T-cell (primary cell): ENCODE measurements at regions not wholly inside any gene's neighbourhood (a gene's known extent, or its start where the extent isn't known, plus 50 kb on each side); places are given as distances from the start of the nearest gene placed in this dataset.

Source experiments
- ATAC-seq, 4 experiments: fragments of 200-7000 bp in 3 of 4; fragments of 150-1000 bp in 1 of 4; cut with Tn5 transposase; replicated peaks in 1 of 4; 1 replicate in 3 of 4; 2 replicates in 1 of 4; pipeline ENCODE4 v1.10.0; 2021; ENCODE audit warnings: moderate library complexity in 3 of 4, mild to moderate bottlenecking in 2 of 4, moderate number of reproducible peaks in 1 of 4
- CTCF ChIA-PET, 2 donors: fragments of 300-600 bp; sonication (Branson Sonifier 250); formaldehyde crosslinking; loops; one replicate each; lab custom pipeline; 2022; ENCODE audit warnings: antibody characterized with exemption in 2 of 2; lab: Charles Lee
- POLR2A ChIA-PET, 2 donors: fragments of 300-600 bp; sonication (Branson Sonifier 250); formaldehyde crosslinking; loops; one replicate each; lab custom pipeline; 2022; ENCODE audit warnings: antibody characterized with exemption in 2 of 2; lab: Charles Lee
- DNase-seq, 35 experiments: peaks; one replicate each; pipeline versions ENCODE4 v3.0.0 to v3.0.0-alpha.2; 2013 to 2023
- H3K27ac ChIP-seq: one replicate; pipeline ENCODE4 v1.5.1; 2013; ENCODE audit warnings: low read length
- H3K27me3 ChIP-seq, 2 experiments: replicated peaks in 1 of 2; 1 replicate in 1 of 2; 2 replicates in 1 of 2; pipeline versions ENCODE4 v1.6.1 to v1.7.0; 2013; ENCODE audit warnings: low read length in 1 of 2, mixed read lengths in 1 of 2; ENCODE audit not compliant: control insufficient read depth in 2 of 2, insufficient read depth in 2 of 2; ENCODE audit errors: extremely low read depth in 1 of 2
- H3K36me3 ChIP-seq, 2 donors: 1 replicate in 1 of 2; 2 replicates in 1 of 2; pipeline versions ENCODE4 v1.6.1 to v1.7.0; 2013; ENCODE audit warnings: low read length in 1 of 2; ENCODE audit not compliant: control insufficient read depth in 2 of 2, insufficient read depth in 1 of 2; ENCODE audit errors: extremely low read depth in 1 of 2
- H3K4me1 ChIP-seq, 2 experiments: 1 replicate in 1 of 2; 2 replicates in 1 of 2; pipeline versions ENCODE4 v1.6.1 to v1.7.0; 2013; ENCODE audit warnings: low read length in 2 of 2, mixed read lengths in 1 of 2; ENCODE audit not compliant: insufficient read depth in 2 of 2, control insufficient read depth in 1 of 2; ENCODE audit errors: extremely low read depth in 1 of 2
- H3K4me3 ChIP-seq, 2 donors: 1 replicate in 1 of 2; 2 replicates in 1 of 2; pipeline versions ENCODE4 v1.5.1 to v1.7.0; 2013; ENCODE audit warnings: mild to moderate bottlenecking in 2 of 2, low read length in 1 of 2, moderate library complexity in 1 of 2; ENCODE audit not compliant: control insufficient read depth in 1 of 2; ENCODE audit errors: extremely low read depth in 1 of 2
- H3K9me3 ChIP-seq: 2 replicates; pipeline ENCODE4 v1.7.0; 2013
- H3K27ac Mint-ChIP-seq, 2 donors: one replicate each; pipeline ENCODE4 v1.8.0; 2020 to 2021; ENCODE audit warnings: mild to moderate bottlenecking in 2 of 2, mixed read lengths in 2 of 2
- H3K27me3 Mint-ChIP-seq, 2 donors: one replicate each; pipeline ENCODE4 v1.8.0; 2021 to 2022; ENCODE audit warnings: mixed read lengths in 2 of 2
- H3K36me3 Mint-ChIP-seq: one replicate; pipeline ENCODE4 v1.8.0; 2021; ENCODE audit warnings: mixed read lengths
- H3K4me1 Mint-ChIP-seq, 3 donors: one replicate each; pipeline ENCODE4 v1.8.0; 2020 to 2022; ENCODE audit warnings: mixed read lengths in 3 of 3, mild to moderate bottlenecking in 1 of 3
- H3K4me3 Mint-ChIP-seq, 3 donors: one replicate each; pipeline ENCODE4 v1.8.0; 2020 to 2022; ENCODE audit warnings: mild to moderate bottlenecking in 3 of 3, mixed read lengths in 3 of 3, moderate library complexity in 3 of 3
- H3K9me3 Mint-ChIP-seq, 3 donors: one replicate each; pipeline ENCODE4 v1.8.0; 2020 to 2022; ENCODE audit warnings: mixed read lengths in 3 of 3
- WGBS: methylation state at CpG from one replicate; pipeline ENCODE4 v1.1.5; 2013; ENCODE audit warnings: missing lambda C conversion rate; ENCODE audit not compliant: insufficient coverage; 5-methylcytosine and 5-hydroxymethylcytosine counted together

DNA sequence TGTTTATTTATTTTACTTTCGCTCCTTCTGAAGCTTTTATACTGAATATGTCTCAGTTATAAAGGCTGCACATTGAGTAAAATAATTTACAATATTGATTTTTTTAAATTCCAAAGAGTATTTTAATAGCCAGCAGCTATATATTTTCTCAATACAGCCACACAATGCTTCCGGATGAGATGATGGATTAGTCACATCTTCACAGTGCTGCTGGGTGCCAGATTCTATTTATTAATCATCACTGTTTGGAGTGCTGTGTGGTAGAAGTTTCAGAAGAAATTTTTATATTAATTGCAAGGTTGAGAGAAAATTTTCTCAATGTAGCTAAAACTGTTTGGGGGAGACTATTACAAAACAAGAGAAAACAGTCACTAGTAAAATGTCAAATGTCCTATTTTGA, 989.8 kb downstream of the TLE4 start:
- no peaks in the 10 kb centered on the region for H3K36me3 ChIP-seq
- ChIA-PET CTCF (no interaction called here), POLR2A (no interaction called here)
- ATAC-seq (no peak), DNase-seq (no peak)
- H3K4me3 ChIP-seq, result no peak overlapping the region
- Mint-ChIP-seq H3K9me3 (peaks cover 9 to 11% (median 10%) of the 10 kb centered on the region in 3 donors), H3K27me3 (no peaks in the 10 kb centered on the region), H3K4me1 (no peaks in the 10 kb centered on the region), H3K4me3 (no peak overlapping the region), H3K36me3 (no peaks in the 10 kb centered on the region), H3K27ac (no peak overlapping the region)
- WGBS, result no CpG with 5 or more reads among the region's 2 CpGs
- no peaks in the 10 kb centered on the region for H3K27me3 ChIP-seq
- H3K27ac ChIP-seq, result no peak overlapping the region
- no peaks in the 10 kb centered on the region for H3K4me1 ChIP-seq
- H3K9me3 ChIP-seq, result no peaks in the 10 kb centered on the region

DNA sequence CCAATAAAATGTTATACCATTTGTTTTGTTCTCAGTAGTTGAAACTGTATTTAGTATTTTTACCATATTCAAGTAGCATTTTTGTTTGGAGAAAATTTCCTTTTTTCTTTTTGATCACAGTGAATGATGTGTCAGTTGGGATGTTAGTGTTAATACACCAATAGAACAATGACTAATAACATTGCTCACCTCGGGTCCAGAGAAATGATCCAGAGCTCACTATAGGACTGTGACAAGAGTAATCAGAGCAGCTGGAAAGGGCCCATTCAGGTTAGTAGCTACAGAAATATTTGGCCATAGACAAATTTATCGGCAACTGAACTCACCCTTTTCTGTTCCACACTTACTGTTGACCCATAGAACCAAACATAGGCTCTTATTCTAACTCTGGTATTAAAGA, 989.2 kb downstream of the TLE4 start:
- ChIA-PET POLR2A (no interaction called here), CTCF (no interaction called here)
- Mint-ChIP-seq H3K36me3 (no peaks in the 10 kb centered on the region), H3K9me3 (peaks cover 9 to 12% (median 10%) of the 10 kb centered on the region in 3 donors), H3K4me1 (no peaks in the 10 kb centered on the region), H3K4me3 (no peak overlapping the region), H3K27me3 (no peaks in the 10 kb centered on the region), H3K27ac (no peak overlapping the region)
- Histone ChIP-seq H3K9me3 (no peaks in the 10 kb centered on the region), H3K36me3 (no peaks in the 10 kb centered on the region), H3K4me1 (no peaks in the 10 kb centered on the region), H3K4me3 (no peak overlapping the region), H3K27me3 (no peaks in the 10 kb centered on the region), H3K27ac (no peak overlapping the region)
- WGBS, result no CpG with 5 or more reads among the region's 2 CpGs
- DNase-seq, result no peak
- no peak for ATAC-seq

GRCh38 chr9:80557256-80557655, 985.5 kb downstream of the TLE4 start:
- WGBS, result no CpG with 5 or more reads among the region's 1 CpG

DNA sequence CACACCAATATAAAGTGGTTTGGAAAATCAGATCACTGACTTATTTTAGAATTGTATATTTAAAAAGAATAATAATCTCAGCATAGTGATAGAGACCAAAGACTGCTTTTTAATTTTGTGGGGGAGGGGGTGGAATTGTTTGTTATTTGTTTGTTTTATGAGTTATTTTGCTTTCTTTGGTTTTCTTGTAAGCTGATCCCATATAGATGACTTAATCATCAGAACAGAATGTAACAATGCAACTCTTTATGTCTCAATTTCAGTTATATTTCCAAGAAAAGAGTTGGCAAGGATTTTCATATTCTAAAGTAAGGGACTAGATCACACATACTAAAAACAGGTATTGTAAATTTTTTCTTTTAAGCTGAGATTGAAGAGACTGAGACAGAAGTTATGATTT, 984.9 kb downstream of the TLE4 start:
- ChIA-PET CTCF (no interaction called here), POLR2A (no interaction called here)
- H3K4me3 ChIP-seq, result no peak overlapping the region
- Mint-ChIP-seq H3K4me1 (no peaks in the 10 kb centered on the region), H3K27ac (no peak overlapping the region), H3K27me3 (no peaks in the 10 kb centered on the region), H3K36me3 (no peaks in the 10 kb centered on the region), H3K9me3 (peaks cover 2 to 16% (median 13%) of the 10 kb centered on the region in 3 donors), H3K4me3 (no peak overlapping the region)
- no peaks in the 10 kb centered on the region for H3K9me3 ChIP-seq
- DNase-seq (no peak), ATAC-seq (no peak)
- no peaks in the 10 kb centered on the region for H3K36me3 ChIP-seq
- H3K27ac ChIP-seq, result no peak overlapping the region
- no peaks in the 10 kb centered on the region for H3K27me3 ChIP-seq
- H3K4me1 ChIP-seq, result no peaks in the 10 kb centered on the region

More at GRCh38 chr9:80557256-80557655, 985.5 kb downstream of the TLE4 start:
- ChIA-PET CTCF (no interaction called here), POLR2A (no interaction called here)
- Histone ChIP-seq H3K4me3 (no peak overlapping the region), H3K27me3 (no peaks in the 10 kb centered on the region), H3K27ac (no peak overlapping the region), H3K9me3 (no peaks in the 10 kb centered on the region), H3K36me3 (no peaks in the 10 kb centered on the region), H3K4me1 (no peaks in the 10 kb centered on the region)
- Mint-ChIP-seq H3K36me3 (no peaks in the 10 kb centered on the region), H3K9me3 (peaks cover 2 to 19% (median 13%) of the 10 kb centered on the region in 3 donors), H3K27me3 (no peaks in the 10 kb centered on the region), H3K27ac (no peak overlapping the region), H3K4me1 (no peaks in the 10 kb centered on the region), H3K4me3 (no peak overlapping the region)
- ATAC-seq (no peak), DNase-seq (no peak)

GRCh38 chr9:80555782-80556325, 984.1 kb downstream of the TLE4 start:
- H3K4me1 ChIP-seq, result no peaks in the 10 kb centered on the region
- no peaks in the 10 kb centered on the region for H3K36me3 ChIP-seq
- Mint-ChIP-seq H3K27ac (no peak overlapping the region), H3K27me3 (no peaks in the 10 kb centered on the region), H3K4me1 (no peaks in the 10 kb centered on the region), H3K36me3 (no peaks in the 10 kb centered on the region), H3K9me3 (peaks cover 2 to 15% (median 13%) of the 10 kb centered on the region in 3 donors), H3K4me3 (no peak overlapping the region)
- ATAC-seq (no peak), DNase-seq (no peak)
- ChIA-PET POLR2A (no interaction called here), CTCF (no interaction called here)
- H3K4me3 ChIP-seq, result no peak overlapping the region
- H3K27ac ChIP-seq, result no peak overlapping the region
- no peaks in the 10 kb centered on the region for H3K27me3 ChIP-seq
- H3K9me3 ChIP-seq, result no peaks in the 10 kb centered on the region
- WGBS, result no CpG with 5 or more reads among the region's 2 CpGs

DNA sequence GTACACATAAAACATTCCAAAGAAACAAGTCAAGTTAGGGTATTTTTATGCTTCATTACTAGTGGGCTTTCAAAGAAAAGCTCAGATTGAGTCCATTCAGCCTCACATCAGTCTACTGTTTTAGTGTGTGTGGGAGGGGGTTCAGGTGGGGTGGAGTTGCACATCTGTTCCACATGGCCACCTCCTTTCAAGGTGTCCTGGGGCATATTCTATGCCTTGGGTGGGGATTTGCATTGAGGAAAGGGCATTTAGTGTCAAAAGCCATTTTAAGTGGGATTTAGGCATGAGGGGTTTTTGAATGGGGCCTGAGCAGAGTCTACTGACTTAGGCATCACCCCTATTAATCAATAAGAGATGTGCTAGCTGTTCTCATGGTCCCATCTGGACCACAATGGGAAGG, 983.1 kb downstream of the TLE4 start:
- no peaks in the 10 kb centered on the region for H3K9me3 ChIP-seq
- no peak for ATAC-seq
- DNase-seq, result no peak
- Mint-ChIP-seq H3K4me3 (no peak overlapping the region), H3K9me3 (peaks cover 2 to 15% (median 13%) of the 10 kb centered on the region in 3 donors), H3K36me3 (no peaks in the 10 kb centered on the region), H3K27ac (no peak overlapping the region), H3K4me1 (no peaks in the 10 kb centered on the region), H3K27me3 (no peaks in the 10 kb centered on the region)
- no peak overlapping the region for H3K27ac ChIP-seq
- H3K4me1 ChIP-seq, result no peaks in the 10 kb centered on the region
- H3K36me3 ChIP-seq, result no peaks in the 10 kb centered on the region
- no peak overlapping the region for H3K4me3 ChIP-seq
- POLR2A ChIA-PET, result no interaction called here
- no peaks in the 10 kb centered on the region for H3K27me3 ChIP-seq
- CTCF ChIA-PET, result no interaction called here

DNA sequence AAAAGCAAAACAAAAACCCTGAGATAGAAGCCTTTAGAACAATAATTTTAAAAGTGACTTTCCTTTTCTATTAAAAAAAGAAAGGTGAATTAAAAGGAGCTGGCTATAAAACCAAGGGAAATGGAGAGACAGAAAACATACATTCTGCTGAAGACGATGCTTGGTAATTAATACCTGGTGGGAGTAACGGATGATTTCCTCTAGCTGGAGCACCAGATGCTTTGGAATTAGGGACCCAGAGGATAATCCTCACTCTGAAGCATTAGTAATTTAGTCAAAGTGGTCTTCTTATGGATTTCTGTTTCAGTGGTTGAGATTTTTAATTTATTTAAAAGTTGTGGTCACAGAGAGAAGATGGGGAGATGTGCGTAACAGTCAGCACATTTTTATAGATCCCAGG, 982.5 kb downstream of the TLE4 start:
- Histone ChIP-seq H3K9me3 (no peaks in the 10 kb centered on the region), H3K27ac (no peak overlapping the region), H3K27me3 (no peaks in the 10 kb centered on the region), H3K36me3 (no peaks in the 10 kb centered on the region), H3K4me3 (no peak overlapping the region), H3K4me1 (no peaks in the 10 kb centered on the region)
- H3K36me3 Mint-ChIP-seq, result no peaks in the 10 kb centered on the region
- ATAC-seq (no peak), DNase-seq (no peak)
- no peaks in the 10 kb centered on the region for H3K4me1 Mint-ChIP-seq
- H3K4me3 Mint-ChIP-seq, result no peak overlapping the region
- CTCF ChIA-PET, result no interaction called here
- no peaks in the 10 kb centered on the region for H3K27me3 Mint-ChIP-seq
- H3K9me3 Mint-ChIP-seq, result peaks cover 2 to 17% (median 15%) of the 10 kb centered on the region in 3 donors
- H3K27ac Mint-ChIP-seq, result no peak overlapping the region
- 20% methylated on average over 1 of the region's 3 CpGs for whole genome bisulfite sequencing
- POLR2A ChIA-PET, result no interaction called here
